ENCODE measurements at regions not wholly inside any gene's neighbourhood (a gene's known extent, or its start where the extent isn't known, plus 50 kb on each side); places are given as distances from the start of the nearest gene placed in this dataset.

DNA sequence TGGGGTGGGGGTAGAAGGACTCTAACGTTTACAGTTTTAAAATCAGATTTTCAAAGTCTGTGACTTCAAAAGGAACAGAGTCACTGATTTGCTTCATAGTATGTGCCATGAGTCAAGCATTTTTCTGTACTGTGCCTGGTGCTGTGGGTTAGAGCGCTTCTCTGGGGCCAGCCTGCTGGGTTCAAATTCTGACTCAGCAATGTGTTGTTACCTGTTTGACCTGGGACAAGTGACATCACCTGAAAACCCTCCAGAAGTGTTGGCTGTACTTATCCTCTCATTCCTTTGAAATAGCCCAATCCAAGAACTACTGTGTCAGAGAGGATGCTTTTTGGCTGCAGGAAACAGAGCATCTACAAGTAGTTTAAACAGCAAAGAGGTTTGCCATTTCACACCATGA lies 101.7 kb downstream of the LSM3 start:
- H3K4me3 ChIP-seq (ENCODE audit: low read depth, low read length) = no peak overlapping the region
- DNase-seq (ENCODE audit: low read depth) = no peak
- TF ChIP-seq POLR2A (IDR thresholded peaks at IDR 0.05; ENCODE audit: extremely low read depth, insufficient read length) (no peak), MYC (IDR thresholded peaks at IDR 0.05; ENCODE audit: low read depth, low read length) (no peak), CTCF (IDR thresholded peaks at IDR 0.05; ENCODE audit: low read depth, low read length) (no peak)
- TF ChIP-seq, protein P1, sequence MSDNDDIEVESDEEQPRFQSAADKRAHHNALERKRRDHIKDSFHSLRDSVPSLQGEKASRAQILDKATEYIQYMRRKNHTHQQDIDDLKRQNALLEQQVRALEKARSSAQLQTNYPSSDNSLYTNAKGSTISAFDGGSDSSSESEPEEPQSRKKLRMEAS (IDR thresholded peaks at IDR 0.05; ENCODE audit: low read depth, low read length) = no peak

GRCh38 chr3:14281053-14281452 lies 102.4 kb downstream of the LSM3 start:
- no peak for TF ChIP-seq CTCF (IDR thresholded peaks at IDR 0.05; ENCODE audit: low read depth, low read length)
- no peak for TF ChIP-seq POLR2A (IDR thresholded peaks at IDR 0.05; ENCODE audit: extremely low read depth, insufficient read length)
- TF ChIP-seq, protein P1 (IDR thresholded peaks at IDR 0.05; ENCODE audit: low read depth, low read length) = no peak
- no peak for TF ChIP-seq MYC (IDR thresholded peaks at IDR 0.05; ENCODE audit: low read depth, low read length)
- no peak overlapping the region for H3K4me3 ChIP-seq (ENCODE audit: low read depth, low read length)
- no peak for DNase-seq (ENCODE audit: low read depth)

- no peak overlapping the region for H3K4me3 ChIP-seq (ENCODE audit: low read depth, low read length)
- DNase-seq (ENCODE audit: low read depth) = no peak
- TF ChIP-seq MYC (IDR thresholded peaks at IDR 0.05; ENCODE audit: low read depth, low read length) (no peak), POLR2A (IDR thresholded peaks at IDR 0.05; ENCODE audit: extremely low read depth, insufficient read length) (no peak), CTCF (IDR thresholded peaks at IDR 0.05; ENCODE audit: low read depth, low read length) (no peak)
- TF ChIP-seq, protein P1 (IDR thresholded peaks at IDR 0.05; ENCODE audit: low read depth, low read length) = no peak
Measured at GRCh38 chr3:14282001-14282705, 103.5 kb downstream of the LSM3 start.

GRCh38 chr3:14282706-14283075 lies 104.1 kb downstream of the LSM3 start:
- DNase-seq (ENCODE audit: low read depth) = peak; percentile 42
- no peak overlapping the region for H3K4me3 ChIP-seq (ENCODE audit: low read depth, low read length)
- TF ChIP-seq MYC (IDR thresholded peaks at IDR 0.05; ENCODE audit: low read depth, low read length) (no peak), CTCF (IDR thresholded peaks at IDR 0.05; ENCODE audit: low read depth, low read length) (no peak)
- TF ChIP-seq, protein P1 (IDR thresholded peaks at IDR 0.05; ENCODE audit: low read depth, low read length) = no peak

GRCh38 chr3:14283092-14283812 lies 104.6 kb downstream of the LSM3 start:
- DNase-seq (ENCODE audit: low read depth) = peak; percentile 73
- TF ChIP-seq MYC (IDR thresholded peaks at IDR 0.05; ENCODE audit: low read depth, low read length) = no peak
- TF ChIP-seq CTCF (IDR thresholded peaks at IDR 0.05; ENCODE audit: low read depth, low read length) = no peak
- TF ChIP-seq POLR2A (IDR thresholded peaks at IDR 0.05; ENCODE audit: extremely low read depth, insufficient read length) = no peak
- TF ChIP-seq, protein P1 (IDR thresholded peaks at IDR 0.05; ENCODE audit: low read depth, low read length) = no peak
- no peak overlapping the region for H3K4me3 ChIP-seq (ENCODE audit: low read depth, low read length)

Data from NB4 (cell line).